ENCODE measurements at regions not wholly inside any gene's neighbourhood (a gene's known extent, or its start where the extent isn't known, plus 50 kb on each side); places are given as distances from the start of the nearest gene placed in this dataset.

GRCh38 chr4:157854819-157855218 is 318.0 kb downstream of the GASK1B start:
- DNase-seq = no peak

GRCh38 chr4:157840648-157841047 is 332.2 kb downstream of the GASK1B start:
- DNase-seq = no peak

GRCh38 chr4:157840034-157840433 is 332.8 kb downstream of the GASK1B start:
- DNase-seq = no peak

GRCh38 chr4:157838366-157838765 is 334.5 kb downstream of the GASK1B start:
- DNase-seq = no peak

GRCh38 chr4:157837071-157837703 is 335.6 kb downstream of the GASK1B start:
- no peak for DNase-seq

GRCh38 chr4:157832596-157832995 is 340.2 kb downstream of the GASK1B start:
- DNase-seq = no peak

GRCh38 chr4:157824021-157824420 is 348.8 kb downstream of the GASK1B start:
- DNase-seq = no peak

- no peak for DNase-seq
Observed at GRCh38 chr4:157821814-157822213, 351.0 kb downstream of the GASK1B start.

GRCh38 chr4:157819693-157820464 is 352.9 kb downstream of the GASK1B start:
- no peak for DNase-seq

GRCh38 chr4:157818946-157819692 is 353.7 kb downstream of the GASK1B start:
- DNase-seq = no peak

- DNase-seq = no peak
Observed at GRCh38 chr4:157810137-157810774, 362.6 kb downstream of the GASK1B start.

GRCh38 chr4:157808796-157809383 is 363.9 kb downstream of the GASK1B start:
- no peak for DNase-seq

GRCh38 chr4:157806184-157806583 is 366.6 kb downstream of the GASK1B start:
- DNase-seq = no peak

GRCh38 chr4:157804986-157805385 is 367.8 kb downstream of the GASK1B start:
- no peak for DNase-seq

- DNase-seq = no peak
Observed at GRCh38 chr4:157803845-157804521, 368.8 kb downstream of the GASK1B start.

GRCh38 chr4:157803421-157803820 is 369.4 kb downstream of the GASK1B start:
- DNase-seq = no peak

- DNase-seq = no peak
Observed at GRCh38 chr4:157795495-157795894, 377.3 kb downstream of the GASK1B start.

- DNase-seq = no peak
Observed at GRCh38 chr4:157792716-157793115, 380.1 kb downstream of the GASK1B start.

GRCh38 chr4:157791236-157791635 is 381.6 kb downstream of the GASK1B start:
- no peak for DNase-seq

GRCh38 chr4:157787618-157788017 is 385.2 kb downstream of the GASK1B start:
- no peak for DNase-seq

GRCh38 chr4:157781361-157781760 is 391.5 kb downstream of the GASK1B start:
- DNase-seq = no peak

GRCh38 chr4:157779081-157779480 is 393.7 kb downstream of the GASK1B start:
- no peak for DNase-seq
